SK-N-SH treated with all-trans-retinoic acid at 6 μM for 48 hours (cell line): ENCODE measurements at regions not wholly inside any gene's neighbourhood (a gene's known extent, or its start where the extent isn't known, plus 50 kb on each side); places are given as distances from the start of the nearest gene placed in this dataset.

Experiments used
- ARNTL ChIP-seq: fragments of 450-650 bp; formaldehyde crosslinking; IDR thresholded peaks from 2 replicates; pipeline ENCODE4 v1.5.0; 2020; ENCODE audit warnings: low read depth, mild to moderate bottlenecking, moderate library complexity, borderline replicate concordance
- GLIS3 ChIP-seq: fragments of 250-450 bp; sonication (Bioruptor Pico); IDR thresholded peaks from 2 replicates; pipeline ENCODE4 v1.5.0; 2020; ENCODE audit warnings: mild to moderate bottlenecking, moderate library complexity
- OSR1 ChIP-seq: fragments of 250-450 bp; sonication (Bioruptor Pico); IDR thresholded peaks from 2 replicates; pipeline ENCODE4 v1.8.0; 2022; ENCODE audit warnings: moderate library complexity, mild to moderate bottlenecking, inconsistent platforms
- RARB ChIP-seq: fragments of 250-450 bp; sonication (Bioruptor Pico); IDR thresholded peaks from 2 replicates; pipeline ENCODE4 v1.8.0; 2021; ENCODE audit warnings: mild to moderate bottlenecking, moderate library complexity
- TOX ChIP-seq: fragments of 250-450 bp; sonication (Bioruptor Pico); IDR thresholded peaks from 2 replicates; pipeline ENCODE4 v1.8.0; 2021; ENCODE audit warnings: mild to moderate bottlenecking, moderate library complexity, borderline replicate concordance
- TSHZ2 ChIP-seq: fragments of 250-450 bp; sonication (Bioruptor Pico); IDR thresholded peaks from 2 replicates; pipeline ENCODE4 v1.5.0; 2020; ENCODE audit warnings: mild to moderate bottlenecking, moderate library complexity
- ZC3H10 ChIP-seq: fragments of 250-450 bp; sonication (Bioruptor Pico); IDR thresholded peaks from 2 replicates; pipeline ENCODE4 v1.5.1; 2021; ENCODE audit warnings: mild to moderate bottlenecking, moderate library complexity
- ZFP3 ChIP-seq: fragments of 250-450 bp; sonication (Bioruptor Pico); IDR thresholded peaks from 2 replicates; pipeline ENCODE4 v1.5.0; 2020; ENCODE audit warnings: mild to moderate bottlenecking, moderate library complexity
- ZNF565 ChIP-seq: fragments of 450-650 bp; formaldehyde crosslinking; conservative IDR thresholded peaks from 2 replicates; pipeline ENCODE4 v1.5.0; 2020; ENCODE audit warnings: low read depth, mild to moderate bottlenecking, moderate library complexity

- TF ChIP-seq TOX (CRISPR knock-in tag), result no peak
- no peak for TF ChIP-seq OSR1 (CRISPR knock-in tag)
- TF ChIP-seq TSHZ2 (CRISPR knock-in tag), result no peak
- no peak for TF ChIP-seq ZNF565 (CRISPR knock-in tag)
- TF ChIP-seq GLIS3 (CRISPR knock-in tag), result no peak
- TF ChIP-seq ARNTL (CRISPR knock-in tag), result no peak
- TF ChIP-seq ZC3H10, result no peak
- TF ChIP-seq ZFP3 (CRISPR knock-in tag), result no peak
- no peak for TF ChIP-seq RARB (CRISPR knock-in tag)
Observed at GRCh38 chr11:106295974-106296373, 218.5 kb downstream of the AASDHPPT start.
